ENCODE measurements at regions not wholly inside any gene's neighbourhood (a gene's known extent, or its start where the extent isn't known, plus 50 kb on each side); places are given as distances from the start of the nearest gene placed in this dataset.

DNA sequence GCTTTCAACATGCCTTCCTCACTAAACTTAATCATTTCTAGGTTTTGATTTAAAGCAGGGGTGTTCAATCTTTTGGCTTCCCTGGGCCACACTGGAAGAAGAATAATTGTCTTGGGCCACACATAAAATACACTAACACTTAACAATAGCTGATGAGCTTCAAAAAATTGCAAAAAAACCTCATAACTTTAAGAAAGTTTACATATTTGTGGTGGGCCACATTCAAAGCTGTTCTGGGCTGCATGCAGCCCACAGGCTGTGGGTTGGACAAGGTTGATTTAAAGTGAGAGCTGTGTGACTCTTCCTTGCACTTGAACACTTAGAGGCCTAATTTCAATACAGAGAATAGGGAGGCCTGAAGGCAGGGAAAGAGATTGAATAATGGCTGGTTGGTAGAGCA lies 598.3 kb downstream of the EFNA5 start:
- no peak for TF ChIP-seq LEF1 (IDR thresholded peaks at IDR 0.05; ENCODE audit: borderline replicate concordance)
- no peak for TF ChIP-seq L3MBTL2 (conservative IDR thresholded peaks at IDR 0.05)
- no peak for TF ChIP-seq NFRKB (IDR thresholded peaks at IDR 0.05)
- no peak for TF ChIP-seq ZNF384 (IDR thresholded peaks at IDR 0.05)
- TF ChIP-seq CTBP1 (IDR thresholded peaks at IDR 0.05; ENCODE audit: borderline replicate concordance), result no peak
- TF ChIP-seq ARNT (IDR thresholded peaks at IDR 0.05), result no peak
- no peak for TF ChIP-seq ELF4 (IDR thresholded peaks at IDR 0.05)
- no peak for TF ChIP-seq SUZ12 (IDR thresholded peaks at IDR 0.05)
- ChIA-PET CTCF (no interaction called here), POLR2A (no interaction called here)
- no peak for DNase-seq (ENCODE audit: extremely low spot score)

DNA sequence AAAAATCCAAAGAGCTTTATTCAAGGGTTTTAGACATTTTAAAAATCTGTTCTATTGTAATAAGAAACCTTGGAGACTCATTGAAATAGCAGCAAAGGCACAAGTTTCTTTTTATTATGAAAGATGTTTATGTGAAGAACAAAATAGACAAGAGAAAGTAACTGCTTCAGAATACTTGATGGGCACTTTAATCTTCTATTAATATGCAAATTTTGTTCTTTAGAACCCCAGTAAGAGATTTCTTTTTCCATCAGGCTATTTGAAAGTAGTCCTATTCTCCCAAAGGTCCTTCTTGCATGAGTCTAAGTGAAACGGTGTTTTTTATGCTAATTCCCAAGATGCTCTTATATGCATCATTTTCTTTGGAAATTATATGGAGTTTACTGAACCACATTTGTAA lies 602.0 kb downstream of the EFNA5 start:
- no peak for DNase-seq (ENCODE audit: extremely low spot score)
- CTCF ChIA-PET, result no interaction called here
- POLR2A ChIA-PET, result no interaction called here
- TF ChIP-seq LEF1 (IDR thresholded peaks at IDR 0.05; ENCODE audit: borderline replicate concordance), result no peak
- TF ChIP-seq HDGF (IDR thresholded peaks at IDR 0.05; ENCODE audit: borderline replicate concordance), result no peak
- no peak for TF ChIP-seq NFRKB (IDR thresholded peaks at IDR 0.05)
- no peak for TF ChIP-seq SUZ12 (IDR thresholded peaks at IDR 0.05)
- no peak for TF ChIP-seq BHLHE40 (IDR thresholded peaks at IDR 0.05; ENCODE audit: borderline replicate concordance)
- no peak for TF ChIP-seq FOXK2 (IDR thresholded peaks at IDR 0.05)
- TF ChIP-seq FOXM1 (IDR thresholded peaks at IDR 0.05; ENCODE audit: borderline replicate concordance), result no peak
- no peak for TF ChIP-seq CTBP1 (IDR thresholded peaks at IDR 0.05; ENCODE audit: borderline replicate concordance)
- TF ChIP-seq ELF4 (IDR thresholded peaks at IDR 0.05), result no peak
- TF ChIP-seq ARNT (IDR thresholded peaks at IDR 0.05), result no peak
- TF ChIP-seq TARDBP (IDR thresholded peaks at IDR 0.05), result no peak
- no peak for TF ChIP-seq FOXA1 (IDR thresholded peaks at IDR 0.05)
- TF ChIP-seq, protein P1, sequence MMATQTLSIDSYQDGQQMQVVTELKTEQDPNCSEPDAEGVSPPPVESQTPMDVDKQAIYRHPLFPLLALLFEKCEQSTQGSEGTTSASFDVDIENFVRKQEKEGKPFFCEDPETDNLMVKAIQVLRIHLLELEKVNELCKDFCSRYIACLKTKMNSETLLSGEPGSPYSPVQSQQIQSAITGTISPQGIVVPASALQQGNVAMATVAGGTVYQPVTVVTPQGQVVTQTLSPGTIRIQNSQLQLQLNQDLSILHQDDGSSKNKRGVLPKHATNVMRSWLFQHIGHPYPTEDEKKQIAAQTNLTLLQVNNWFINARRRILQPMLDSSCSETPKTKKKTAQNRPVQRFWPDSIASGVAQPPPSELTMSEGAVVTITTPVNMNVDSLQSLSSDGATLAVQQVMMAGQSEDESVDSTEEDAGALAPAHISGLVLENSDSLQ (IDR thresholded peaks at IDR 0.05), result no peak
- no peak for TF ChIP-seq SP1 (IDR thresholded peaks at IDR 0.05)
- TF ChIP-seq ZNF384 (IDR thresholded peaks at IDR 0.05), result no peak
- TF ChIP-seq L3MBTL2 (conservative IDR thresholded peaks at IDR 0.05), result no peak

DNA sequence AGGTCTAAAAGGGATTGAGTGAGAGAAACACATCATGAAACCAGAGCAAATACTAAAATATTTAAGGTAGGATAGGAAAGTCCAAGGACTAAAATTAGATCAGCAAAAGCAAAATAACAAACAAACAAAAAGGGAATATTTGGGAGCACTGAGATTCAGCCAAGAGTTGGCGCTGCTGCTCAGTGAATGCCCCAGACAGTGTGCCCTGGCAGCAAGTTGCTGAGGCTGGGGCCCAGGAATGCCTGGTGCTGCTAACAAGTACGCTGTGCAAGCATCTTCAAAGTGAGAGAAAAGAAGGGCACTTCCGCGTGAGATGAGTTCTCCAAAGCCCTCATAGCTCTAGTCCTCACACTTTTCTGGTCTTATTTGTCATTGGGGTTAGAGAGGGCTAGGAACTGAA lies 603.3 kb downstream of the EFNA5 start:
- DNase-seq (ENCODE audit: extremely low spot score), result no peak
- POLR2A ChIA-PET, result no interaction called here
- CTCF ChIA-PET, result no interaction called here
- TF ChIP-seq, protein P1 (IDR thresholded peaks at IDR 0.05), result no peak
- TF ChIP-seq ELF4 (IDR thresholded peaks at IDR 0.05) (no peak), FOXA1 (IDR thresholded peaks at IDR 0.05) (no peak), FOXM1 (IDR thresholded peaks at IDR 0.05; ENCODE audit: borderline replicate concordance) (no peak), BHLHE40 (IDR thresholded peaks at IDR 0.05; ENCODE audit: borderline replicate concordance) (no peak), SUZ12 (IDR thresholded peaks at IDR 0.05) (no peak), LEF1 (IDR thresholded peaks at IDR 0.05; ENCODE audit: borderline replicate concordance) (no peak), ARNT (IDR thresholded peaks at IDR 0.05) (no peak), SP1 (IDR thresholded peaks at IDR 0.05) (no peak), ZNF384 (IDR thresholded peaks at IDR 0.05) (no peak)

DNA sequence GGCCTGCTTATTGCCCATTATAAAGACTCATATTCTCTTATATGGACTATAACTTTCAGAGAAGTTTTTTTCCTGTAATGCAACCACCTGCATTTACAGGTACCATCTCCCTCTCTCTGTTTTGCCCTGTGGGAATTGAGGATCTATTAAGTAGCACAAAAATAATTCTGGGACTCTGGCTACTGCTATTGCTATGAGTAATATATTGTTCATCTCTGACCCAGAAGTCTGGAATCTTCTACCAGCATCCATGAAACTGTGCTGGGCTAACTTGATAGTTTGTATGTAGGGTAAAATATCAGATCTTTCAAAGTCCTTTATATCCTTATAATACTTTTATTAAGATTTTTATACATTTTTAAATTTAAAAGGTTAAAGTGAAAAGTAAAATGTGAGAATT lies 607.2 kb downstream of the EFNA5 start:
- CTCF ChIA-PET, result no interaction called here
- TF ChIP-seq ELF4 (IDR thresholded peaks at IDR 0.05), result no peak
- TF ChIP-seq HDGF (IDR thresholded peaks at IDR 0.05; ENCODE audit: borderline replicate concordance), result no peak
- no peak for TF ChIP-seq ARNT (IDR thresholded peaks at IDR 0.05)
- TF ChIP-seq FOXA1 (IDR thresholded peaks at IDR 0.05), result no peak
- no peak for TF ChIP-seq TARDBP (IDR thresholded peaks at IDR 0.05)
- POLR2A ChIA-PET, result no interaction called here
- no peak for DNase-seq (ENCODE audit: extremely low spot score)

DNA sequence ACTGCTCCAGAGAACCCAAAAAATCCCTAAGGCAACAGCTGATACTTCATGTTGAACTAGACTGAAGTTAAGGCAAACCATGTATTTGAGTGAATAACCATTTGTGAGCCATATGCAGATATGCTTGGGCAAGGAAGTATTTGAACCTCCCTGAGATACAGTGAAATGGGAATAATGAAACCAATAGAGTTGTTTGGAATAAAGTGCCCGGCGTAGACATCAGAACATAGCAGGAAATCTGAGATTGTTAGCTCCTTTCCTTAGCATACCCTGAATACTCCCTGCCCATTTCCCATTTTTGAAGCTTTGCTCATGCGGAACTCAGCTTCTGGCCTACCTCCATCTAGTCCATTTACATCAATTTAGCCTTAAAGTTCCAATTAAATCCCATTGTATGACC lies 611.9 kb downstream of the EFNA5 start:
- POLR2A ChIA-PET, result no interaction called here

DNA sequence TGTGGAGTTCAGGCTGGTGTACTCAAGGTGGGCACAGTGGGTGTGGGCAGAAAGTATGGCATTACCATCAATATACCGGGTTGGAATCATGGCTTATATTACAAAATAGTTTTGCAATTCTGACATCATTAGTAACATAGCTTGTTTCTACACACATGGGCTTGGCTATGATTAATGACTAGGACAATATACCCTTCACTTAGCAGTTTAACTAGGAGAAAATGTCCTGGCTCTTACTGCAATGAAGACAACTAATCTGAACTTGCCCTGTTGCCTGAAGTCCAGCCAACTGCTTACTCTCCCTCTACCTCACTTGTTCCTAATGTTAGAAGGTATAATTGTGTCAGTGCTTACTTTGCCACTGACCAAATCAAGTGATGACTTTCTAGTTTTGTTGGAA lies 612.5 kb downstream of the EFNA5 start:
- CTCF ChIA-PET, result no interaction called here

More for the DNA sequence above, 611.9 kb downstream of the EFNA5 start:
- CTCF ChIA-PET, result no interaction called here
- TF ChIP-seq SP1 (IDR thresholded peaks at IDR 0.05), result no peak
- TF ChIP-seq FOXK2 (IDR thresholded peaks at IDR 0.05), result no peak
- no peak for TF ChIP-seq SUZ12 (IDR thresholded peaks at IDR 0.05)
- no peak for TF ChIP-seq ELF4 (IDR thresholded peaks at IDR 0.05)
- no peak for TF ChIP-seq NFRKB (IDR thresholded peaks at IDR 0.05)
- TF ChIP-seq FOXA1 (IDR thresholded peaks at IDR 0.05), result no peak
- TF ChIP-seq ZNF384 (IDR thresholded peaks at IDR 0.05), result no peak
- no peak for TF ChIP-seq BHLHE40 (IDR thresholded peaks at IDR 0.05; ENCODE audit: borderline replicate concordance)
- TF ChIP-seq, protein P1 (IDR thresholded peaks at IDR 0.05), result no peak
- no peak for TF ChIP-seq FOXM1 (IDR thresholded peaks at IDR 0.05; ENCODE audit: borderline replicate concordance)
- TF ChIP-seq HDGF (IDR thresholded peaks at IDR 0.05; ENCODE audit: borderline replicate concordance), result no peak
- no peak for TF ChIP-seq TARDBP (IDR thresholded peaks at IDR 0.05)
- no peak for TF ChIP-seq ARNT (IDR thresholded peaks at IDR 0.05)
- TF ChIP-seq LEF1 (IDR thresholded peaks at IDR 0.05; ENCODE audit: borderline replicate concordance), result no peak
- no peak for TF ChIP-seq CTBP1 (IDR thresholded peaks at IDR 0.05; ENCODE audit: borderline replicate concordance)
- no peak for TF ChIP-seq L3MBTL2 (conservative IDR thresholded peaks at IDR 0.05)
- no peak for DNase-seq (ENCODE audit: extremely low spot score)

More for the DNA sequence above, 612.5 kb downstream of the EFNA5 start:
- no peak for DNase-seq (ENCODE audit: extremely low spot score)
- POLR2A ChIA-PET, result no interaction called here
- TF ChIP-seq ZNF384 (IDR thresholded peaks at IDR 0.05) (no peak), BHLHE40 (IDR thresholded peaks at IDR 0.05; ENCODE audit: borderline replicate concordance) (no peak), HDGF (IDR thresholded peaks at IDR 0.05; ENCODE audit: borderline replicate concordance) (no peak), FOXM1 (IDR thresholded peaks at IDR 0.05; ENCODE audit: borderline replicate concordance) (no peak), SUZ12 (IDR thresholded peaks at IDR 0.05) (no peak), FOXK2 (IDR thresholded peaks at IDR 0.05) (no peak)

Measured in HEK293T (cell line).